Endothelial cell of umbilical vein (primary cell): ENCODE measurements at regions not wholly inside any gene's neighbourhood (a gene's known extent, or its start where the extent isn't known, plus 50 kb on each side); places are given as distances from the start of the nearest gene placed in this dataset.

ENCODE experiments used
- BruUV-seq: library from RNA; stranded (reverse); fragments of 400-500 nt; replicated peaks from 2 replicates; lab custom pipeline; 2021; lab: Mats Ljungman, UMichigan
- CTCF ChIA-PET: fragments of 300-600, 350-600 bp; sonication (Branson Sonifier 250); formaldehyde crosslinking; loops from one replicate; lab custom pipeline; 2021; ENCODE audit warnings: antibody characterized with exemption, inconsistent platforms; lab: Charles Lee
- POLR2A ChIA-PET: fragments of 300-600, 350-600 bp; sonication (Branson Sonifier 250); formaldehyde crosslinking; loops from one replicate; lab custom pipeline; 2021; ENCODE audit warnings: antibody characterized with exemption, inconsistent platforms; lab: Charles Lee
- DNase-seq: peaks from one replicate; pipeline ENCODE4 v3.0.0-alpha.2; 2011; ENCODE audit warnings: low read depth, low spot score
- FAIRE-seq: peaks from 2 replicates; lab custom pipeline; 2011; peaks lifted over from hg19 to GRCh38; lab: Jason Lieb, UNC
- H2AFZ ChIP-seq: 2 replicates; pipeline ENCODE4 v1.6.0; 2012; ENCODE audit warnings: low read depth, low read length, control low read depth, inconsistent platforms
- H3K27ac ChIP-seq: 2 replicates; pipeline ENCODE4 v1.5.1; 2011; ENCODE audit warnings: low read depth, mild to moderate bottlenecking, control low read depth, low read length, moderate library complexity; ENCODE audit not compliant: insufficient read depth
- H3K27me3 ChIP-seq, 2 experiments: 2 replicates each; pipeline versions ENCODE4 v1.6.0 to v1.6.1; 2011; ENCODE audit warnings: low read length in 2 of 2, mixed read lengths in 1 of 2; ENCODE audit not compliant: control insufficient read depth in 2 of 2, insufficient read depth in 2 of 2
- H3K36me3 ChIP-seq, 2 experiments: 2 replicates in 1 of 2; 3 replicates in 1 of 2; pipeline ENCODE4 v1.5.1; 2011; ENCODE audit warnings: low read length in 2 of 2, mild to moderate bottlenecking in 1 of 2, moderate library complexity in 1 of 2; ENCODE audit not compliant: control insufficient read depth in 2 of 2, insufficient read depth in 2 of 2; ENCODE audit errors: extremely low read depth in 1 of 2
- H3K4me1 ChIP-seq: 3 replicates; pipeline ENCODE4 v1.5.1; 2011; ENCODE audit warnings: mild to moderate bottlenecking, low read length; ENCODE audit not compliant: control insufficient read depth, insufficient read depth; ENCODE audit errors: extremely low read depth
- H3K4me2 ChIP-seq: 2 replicates; pipeline ENCODE4 v1.6.1; 2011; ENCODE audit warnings: low read length, control low read depth, mixed read lengths; ENCODE audit not compliant: insufficient read depth
- H3K4me3 ChIP-seq, 3 experiments: fragments of 200-600 bp in 1 of 3; sonication (generic), shearing (Covaris generic) in 1 of 3; replicated peaks in 1 of 3; 2 replicates each; pipeline ENCODE4 v1.5.1; 2011 to 2016; ENCODE audit warnings: control low read depth in 3 of 3, low read length in 3 of 3, mild to moderate bottlenecking in 2 of 3, inconsistent platforms in 1 of 3, low read depth in 1 of 3, moderate library complexity in 1 of 3; ENCODE audit not compliant: insufficient read depth in 1 of 3
- H3K79me2 ChIP-seq: 2 replicates; pipeline ENCODE4 v1.6.0; 2012; ENCODE audit warnings: low read length, inconsistent platforms; ENCODE audit not compliant: control insufficient read depth, insufficient read depth
- H3K9ac ChIP-seq: replicated peaks from 2 replicates; pipeline ENCODE3; 2011; ENCODE audit warnings: low read length, control low read depth; ENCODE audit not compliant: insufficient read depth; ENCODE audit errors: extremely low read depth
- H3K9me1 ChIP-seq: replicated peaks from 3 replicates; pipeline ENCODE4 v1.6.0; 2011; ENCODE audit warnings: mild to moderate bottlenecking, low read length; ENCODE audit not compliant: control insufficient read depth, insufficient read depth; ENCODE audit errors: extremely low read depth
- H3K9me3 ChIP-seq: replicated peaks from 2 replicates; pipeline ENCODE4 v1.5.1; 2012; ENCODE audit warnings: low read length, inconsistent platforms; ENCODE audit not compliant: control insufficient read depth, insufficient read depth
- H4K20me1 ChIP-seq: replicated peaks from 2 replicates; pipeline ENCODE3; 2011; ENCODE audit warnings: mild to moderate bottlenecking, low read length; ENCODE audit not compliant: control insufficient read depth, insufficient read depth; ENCODE audit errors: extremely low read depth
- EZH2 ChIP-seq: IDR thresholded peaks from 2 replicates; pipeline ENCODE4 v1.6.1; 2012; ENCODE audit warnings: borderline replicate concordance, low read depth, mild to moderate bottlenecking, moderate library complexity, low read length, inconsistent platforms; ENCODE audit not compliant: severe bottlenecking
- FOS ChIP-seq: IDR thresholded peaks from 2 replicates; pipeline ENCODE4 v1.6.1; 2011; ENCODE audit warnings: mild to moderate bottlenecking, low read length, moderate library complexity, borderline replicate concordance; ENCODE audit not compliant: insufficient read depth
- GATA2 ChIP-seq: IDR thresholded peaks from 2 replicates; pipeline ENCODE4 v1.7.0; 2011; ENCODE audit warnings: low read depth, mild to moderate bottlenecking, moderate library complexity, mixed read lengths, low read length; ENCODE audit not compliant: insufficient read length, insufficient read depth
- POLR2AphosphoS5 ChIP-seq: IDR thresholded peaks from 2 replicates; pipeline ENCODE4 v1.6.1; 2012; ENCODE audit warnings: low read depth, mild to moderate bottlenecking, control low read depth, low read length, moderate library complexity; ENCODE audit not compliant: insufficient read depth
- dilution Hi-C: fragments of 300-500 bp; cut with MboI; formaldehyde crosslinking; loops from one replicate; pipeline ENCODE4 v1.15.0; 2019; ENCODE audit warnings: low sequenced_read_pairs; ENCODE audit not compliant: extremely low pct_ligation_motif_present
- intact Hi-C: fragments of 100-400 bp; cut with micrococcal nuclease; formaldehyde crosslinking; loops from one replicate; pipeline ENCODE4 v1.10.0; 2022

DNA sequence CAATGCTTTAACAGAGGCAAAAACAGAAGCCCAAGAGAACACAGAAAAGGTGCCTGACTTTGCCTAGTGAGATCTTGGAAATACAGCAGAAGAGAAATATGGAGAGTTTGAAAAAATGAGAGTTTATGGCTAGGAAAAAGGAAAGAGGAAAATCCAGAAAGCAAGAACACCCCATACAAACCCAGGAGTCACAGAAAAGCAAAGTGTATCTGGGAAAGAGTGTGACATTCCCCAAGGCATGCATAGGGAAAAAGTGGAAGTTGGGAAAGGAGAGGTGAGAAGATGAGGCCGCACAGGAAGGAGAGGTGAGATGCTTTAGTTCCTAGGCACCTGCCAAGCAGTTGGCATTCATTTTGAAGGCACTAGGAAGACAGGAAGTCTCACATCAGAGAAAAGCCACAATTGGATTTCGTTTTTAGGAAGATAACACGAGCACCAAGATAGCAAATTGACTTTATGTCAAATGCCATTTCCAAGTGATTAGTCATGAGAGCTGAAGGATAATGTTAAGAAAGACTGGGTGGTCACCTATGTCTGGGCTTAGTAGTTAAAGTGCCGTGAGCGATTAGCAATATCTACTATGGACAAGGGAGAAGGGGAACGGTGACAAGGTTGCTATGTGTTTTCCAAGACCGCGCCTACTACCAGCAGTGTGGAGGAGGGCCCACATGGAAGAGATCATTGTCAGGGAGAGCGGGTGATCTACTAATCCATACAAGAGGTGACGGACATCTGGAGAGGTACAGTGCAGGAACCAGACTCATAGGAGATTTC is 224.1 kb upstream of the PARD3B start:
- H3K9me3 ChIP-seq = no peaks in the 10 kb centered on the region
- no peaks in the 10 kb centered on the region for H3K36me3 ChIP-seq
- H3K79me2 ChIP-seq = no peaks in the 10 kb centered on the region
- no peak overlapping the region for H3K4me3 ChIP-seq
- H3K9me1 ChIP-seq = no peaks in the 10 kb centered on the region
- peak overlapping the region; percentile 82 for H3K27ac ChIP-seq
- FAIRE-seq = peak; percentile 40
- POLR2A ChIA-PET = no interaction called here
- peak overlapping the region; percentile 21 for H3K9ac ChIP-seq
- CTCF ChIA-PET = interaction anchor here (1.0 to 3.7 kb wide), 6 partner anchors 61 to 1355 kb away, joined by 3 to 40 read pairs (median 5); no protein-coding TSS in a partner anchor
- no peak for TF ChIP-seq EZH2
- TF ChIP-seq POLR2AphosphoS5 = no peak
- TF ChIP-seq FOS = no peak
- TF ChIP-seq GATA2 = no peak
- H3K4me2 ChIP-seq = no peak overlapping the region
- H4K20me1 ChIP-seq = no peaks in the 10 kb centered on the region
- no peak for DNase-seq
- intact Hi-C loops (loop anchor here (5.0 to 10.0 kb wide), 4 partner anchors 476 to 1604 kb away; no protein-coding TSS in a partner anchor), dilution Hi-C loops (no loop called here)
- peaks cover 19% of the 10 kb centered on the region for H3K4me1 ChIP-seq
- H3K27me3 ChIP-seq = no peaks in the 10 kb centered on the region
- H2AFZ ChIP-seq = no peak overlapping the region
- BruUV-seq = TSS peak; percentile 89
